HuH-7.5 (cell line): ENCODE measurements at regions not wholly inside any gene's neighbourhood (a gene's known extent, or its start where the extent isn't known, plus 50 kb on each side); places are given as distances from the start of the nearest gene placed in this dataset.

Experiments used
- DNase-seq: peaks from one replicate; pipeline ENCODE4 v3.0.0; 2011; ENCODE audit warnings: low spot score

GRCh38 chr15:98555173-98555515 is 93.2 kb upstream of the IGF1R start:
- no peak for DNase-seq

- DNase-seq, result no peak
Observed at GRCh38 chr15:98556321-98556720, 92.0 kb upstream of the IGF1R start.

GRCh38 chr15:98560338-98560737 is 88.0 kb upstream of the IGF1R start:
- DNase-seq, result no peak

- no peak for DNase-seq
Observed at GRCh38 chr15:98561169-98561941, 87.0 kb upstream of the IGF1R start.

- DNase-seq, result no peak
Observed at GRCh38 chr15:98562331-98562937, 85.9 kb upstream of the IGF1R start.

GRCh38 chr15:98565566-98565965 is 82.8 kb upstream of the IGF1R start:
- DNase-seq, result no peak

- DNase-seq, result no peak
Observed at GRCh38 chr15:98567951-98568350, 80.4 kb upstream of the IGF1R start.

GRCh38 chr15:98568382-98569017 is 79.8 kb upstream of the IGF1R start:
- no peak for DNase-seq

- no peak for DNase-seq
Observed at GRCh38 chr15:98570119-98570518, 78.2 kb upstream of the IGF1R start.

GRCh38 chr15:98580572-98580971 is 67.8 kb upstream of the IGF1R start:
- no peak for DNase-seq

GRCh38 chr15:98581715-98582114 is 66.6 kb upstream of the IGF1R start:
- DNase-seq, result no peak

- no peak for DNase-seq
Observed at GRCh38 chr15:98582900-98583554, 65.3 kb upstream of the IGF1R start.

- no peak for DNase-seq
Observed at GRCh38 chr15:98583771-98584430, 64.4 kb upstream of the IGF1R start.

GRCh38 chr15:98586066-98586465 is 62.3 kb upstream of the IGF1R start:
- no peak for DNase-seq

- DNase-seq, result no peak
Observed at GRCh38 chr15:98592136-98592535, 56.2 kb upstream of the IGF1R start.

GRCh38 chr15:98596131-98596530 is 52.2 kb upstream of the IGF1R start:
- DNase-seq, result no peak

- DNase-seq, result no peak
Observed at GRCh38 chr15:98596885-98597392, 51.4 kb upstream of the IGF1R start.

GRCh38 chr15:98597666-98598065 is 50.7 kb upstream of the IGF1R start:
- DNase-seq, result no peak
